ENCODE measurements at regions not wholly inside any gene's neighbourhood (a gene's known extent, or its start where the extent isn't known, plus 50 kb on each side); places are given as distances from the start of the nearest gene placed in this dataset.

- H3K4me3 ChIP-seq (ENCODE audit: low read depth, low read length) = no peak overlapping the region
- no peak for DNase-seq
- Mint-ChIP-seq H3K36me3 (ENCODE audit: insufficient read depth, unreplicated experiment) (no peaks in the 10 kb centered on the region), H3K9me3 (ENCODE audit: unreplicated experiment) (peaks cover 19% of the 10 kb centered on the region), H3K27me3 (ENCODE audit: insufficient read depth, unreplicated experiment) (peaks cover under 1% of the 10 kb centered on the region), H3K4me1 (ENCODE audit: low read depth, unreplicated experiment) (no peaks in the 10 kb centered on the region), H3K27ac (ENCODE audit: unreplicated experiment) (no peak overlapping the region), H3K4me3 (ENCODE audit: unreplicated experiment) (no peak overlapping the region)
- BruUV-seq (replicated peaks) = no TSS peak
- CTCF ChIA-PET = no interaction called here
- peaks cover 17% of the 10 kb centered on the region for H3K9me3 ChIP-seq
- H3K27me3 ChIP-seq (replicated peaks; ENCODE audit: control insufficient read depth, insufficient read depth, low read length) = no peaks in the 10 kb centered on the region
- no peaks in the 10 kb centered on the region for H3K4me1 ChIP-seq
- H3K36me3 ChIP-seq (ENCODE audit: control insufficient read depth, insufficient read depth, low read length) = no peaks in the 10 kb centered on the region
- POLR2A ChIA-PET = no interaction called here
- intact Hi-C loops (cut with micrococcal nuclease; ENCODE audit: unreplicated experiment) = no loop called here
- TF ChIP-seq, protein P1, sequence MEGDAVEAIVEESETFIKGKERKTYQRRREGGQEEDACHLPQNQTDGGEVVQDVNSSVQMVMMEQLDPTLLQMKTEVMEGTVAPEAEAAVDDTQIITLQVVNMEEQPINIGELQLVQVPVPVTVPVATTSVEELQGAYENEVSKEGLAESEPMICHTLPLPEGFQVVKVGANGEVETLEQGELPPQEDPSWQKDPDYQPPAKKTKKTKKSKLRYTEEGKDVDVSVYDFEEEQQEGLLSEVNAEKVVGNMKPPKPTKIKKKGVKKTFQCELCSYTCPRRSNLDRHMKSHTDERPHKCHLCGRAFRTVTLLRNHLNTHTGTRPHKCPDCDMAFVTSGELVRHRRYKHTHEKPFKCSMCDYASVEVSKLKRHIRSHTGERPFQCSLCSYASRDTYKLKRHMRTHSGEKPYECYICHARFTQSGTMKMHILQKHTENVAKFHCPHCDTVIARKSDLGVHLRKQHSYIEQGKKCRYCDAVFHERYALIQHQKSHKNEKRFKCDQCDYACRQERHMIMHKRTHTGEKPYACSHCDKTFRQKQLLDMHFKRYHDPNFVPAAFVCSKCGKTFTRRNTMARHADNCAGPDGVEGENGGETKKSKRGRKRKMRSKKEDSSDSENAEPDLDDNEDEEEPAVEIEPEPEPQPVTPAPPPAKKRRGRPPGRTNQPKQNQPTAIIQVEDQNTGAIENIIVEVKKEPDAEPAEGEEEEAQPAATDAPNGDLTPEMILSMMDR (IDR thresholded peaks at IDR 0.05; ENCODE audit: insufficient read depth in 1 of 2, low read depth in 1 of 2, low read length in 1 of 2, severe bottlenecking in 1 of 2, unreplicated experiment in 1 of 2) = no peak
Observed at GRCh38 chr11:29032384-29033149, 924.4 kb downstream of the METTL15 start.

DNA sequence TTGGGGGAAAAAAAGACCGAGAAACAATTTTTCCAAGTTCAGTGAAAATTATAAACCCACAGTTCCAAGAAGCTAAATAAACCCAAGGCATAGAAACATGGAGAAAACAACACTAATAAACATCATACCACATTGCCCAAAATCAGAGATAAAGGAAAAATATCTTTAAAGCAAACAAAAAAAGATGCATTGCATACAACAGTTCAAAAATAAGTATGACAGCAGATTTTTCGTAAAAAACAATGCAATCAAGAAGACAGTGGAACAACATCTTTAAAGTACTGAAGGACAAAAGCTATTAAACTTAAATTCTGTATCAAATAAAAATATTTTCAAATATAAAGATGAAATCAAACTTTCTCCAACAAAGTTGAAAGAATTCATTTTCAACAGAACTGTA lies 921.3 kb downstream of the METTL15 start:
- Mint-ChIP-seq H3K4me1 (ENCODE audit: low read depth, unreplicated experiment) (no peaks in the 10 kb centered on the region), H3K27me3 (ENCODE audit: insufficient read depth, unreplicated experiment) (no peaks in the 10 kb centered on the region), H3K4me3 (ENCODE audit: unreplicated experiment) (no peak overlapping the region), H3K9me3 (ENCODE audit: unreplicated experiment) (peaks cover 19% of the 10 kb centered on the region), H3K36me3 (ENCODE audit: insufficient read depth, unreplicated experiment) (no peaks in the 10 kb centered on the region), H3K27ac (ENCODE audit: unreplicated experiment) (no peak overlapping the region)
- intact Hi-C loops (cut with micrococcal nuclease; ENCODE audit: unreplicated experiment) = loop anchor here (10.0 kb wide), 1 partner anchor 305 kb away; no protein-coding TSS in a partner anchor
- TF ChIP-seq, protein P1 (IDR thresholded peaks at IDR 0.05; ENCODE audit: insufficient read depth in 1 of 2, low read depth in 1 of 2, low read length in 1 of 2, severe bottlenecking in 1 of 2, unreplicated experiment in 1 of 2) = no peak
- H3K4me3 ChIP-seq (ENCODE audit: low read depth, low read length) = no peak overlapping the region
- CTCF ChIA-PET = no interaction called here
- no peaks in the 10 kb centered on the region for H3K27me3 ChIP-seq (replicated peaks; ENCODE audit: control insufficient read depth, insufficient read depth, low read length)
- POLR2A ChIA-PET = no interaction called here
- no TSS peak for BruUV-seq (replicated peaks)
- H3K9me3 ChIP-seq = peaks cover 17% of the 10 kb centered on the region
- H3K4me1 ChIP-seq = no peaks in the 10 kb centered on the region
- DNase-seq = no peak
- H3K36me3 ChIP-seq (ENCODE audit: control insufficient read depth, insufficient read depth, low read length) = no peaks in the 10 kb centered on the region

DNA sequence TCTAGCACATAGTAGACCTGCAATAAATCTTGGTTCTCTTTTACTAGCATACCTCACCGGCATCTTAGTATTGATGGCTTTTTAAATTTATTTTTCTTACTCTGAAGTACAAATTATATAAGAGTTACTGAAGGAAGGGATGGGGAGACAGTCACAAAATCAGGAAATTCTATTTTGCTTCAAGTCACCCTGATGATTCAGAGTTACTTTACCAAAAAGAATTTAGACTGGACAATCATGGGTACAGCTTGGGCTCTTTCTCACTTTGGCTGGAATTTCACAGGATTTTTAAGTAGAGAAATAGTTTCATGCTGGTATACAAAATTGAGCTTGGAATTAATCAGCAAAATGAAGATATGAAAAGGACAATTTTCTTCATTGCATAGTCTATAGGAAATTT lies 919.2 kb downstream of the METTL15 start:
- intact Hi-C loops (cut with micrococcal nuclease; ENCODE audit: unreplicated experiment) = loop anchor here (10.0 kb wide), 1 partner anchor 307 kb away; no protein-coding TSS in a partner anchor
- POLR2A ChIA-PET = no interaction called here

More for the DNA sequence above, 919.2 kb downstream of the METTL15 start:
- Histone ChIP-seq H3K9me3 (peaks cover 17% of the 10 kb centered on the region), H3K27me3 (replicated peaks; ENCODE audit: control insufficient read depth, insufficient read depth, low read length) (no peaks in the 10 kb centered on the region), H3K4me1 (no peaks in the 10 kb centered on the region), H3K36me3 (ENCODE audit: control insufficient read depth, insufficient read depth, low read length) (no peaks in the 10 kb centered on the region), H3K4me3 (ENCODE audit: low read depth, low read length) (no peak overlapping the region)
- Mint-ChIP-seq H3K4me1 (ENCODE audit: low read depth, unreplicated experiment) (no peaks in the 10 kb centered on the region), H3K27me3 (ENCODE audit: insufficient read depth, unreplicated experiment) (no peaks in the 10 kb centered on the region), H3K4me3 (ENCODE audit: unreplicated experiment) (no peak overlapping the region), H3K36me3 (ENCODE audit: insufficient read depth, unreplicated experiment) (no peaks in the 10 kb centered on the region), H3K9me3 (ENCODE audit: unreplicated experiment) (peaks cover 19% of the 10 kb centered on the region), H3K27ac (ENCODE audit: unreplicated experiment) (no peak overlapping the region)
- no peak for DNase-seq
- BruUV-seq (replicated peaks) = no TSS peak
- CTCF ChIA-PET = no interaction called here
- TF ChIP-seq, protein P1 (IDR thresholded peaks at IDR 0.05; ENCODE audit: insufficient read depth in 1 of 2, low read depth in 1 of 2, low read length in 1 of 2, severe bottlenecking in 1 of 2, unreplicated experiment in 1 of 2) = no peak

All from Caco-2 (cell line).